B cell (primary cell): ENCODE measurements at regions not wholly inside any gene's neighbourhood (a gene's known extent, or its start where the extent isn't known, plus 50 kb on each side); places are given as distances from the start of the nearest gene placed in this dataset.

ENCODE experiments used
- EZH2 ChIP-seq: IDR thresholded peaks from 2 replicates; pipeline ENCODE4 v1.6.1; 2012; ENCODE audit warnings: borderline replicate concordance, low read depth, mild to moderate bottlenecking, moderate library complexity, low read length; ENCODE audit not compliant: insufficient read depth, poor library complexity, severe bottlenecking
- TF ChIP-seq, protein P1 (sequence below): fragments of 200-600 bp; IDR thresholded peaks from one replicate; pipeline ENCODE4 v1.8.0; 2022; ENCODE audit warnings: antibody characterized with exemption, mild to moderate bottlenecking

DNA sequence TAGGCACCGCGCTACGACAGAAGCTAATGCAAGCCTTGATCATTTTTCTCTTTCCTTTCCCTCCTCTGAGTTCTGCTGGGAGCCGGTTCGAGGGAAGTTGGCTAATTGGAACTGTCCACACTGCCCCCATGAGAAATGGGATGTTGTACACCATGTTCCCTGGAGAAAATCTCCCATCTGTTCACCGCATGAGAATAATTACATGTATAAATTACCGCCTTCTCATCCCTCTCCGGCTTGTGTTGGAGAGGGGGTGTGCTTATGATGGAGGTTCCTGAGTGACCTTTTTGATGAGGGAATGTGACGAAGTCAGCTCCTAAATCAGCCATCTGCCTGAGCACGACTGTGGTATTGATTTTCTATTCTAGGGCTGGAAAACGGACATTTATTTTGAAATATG lies 320.2 kb upstream of the SULF2 start:
- no peak for TF ChIP-seq EZH2
- TF ChIP-seq, protein P1, sequence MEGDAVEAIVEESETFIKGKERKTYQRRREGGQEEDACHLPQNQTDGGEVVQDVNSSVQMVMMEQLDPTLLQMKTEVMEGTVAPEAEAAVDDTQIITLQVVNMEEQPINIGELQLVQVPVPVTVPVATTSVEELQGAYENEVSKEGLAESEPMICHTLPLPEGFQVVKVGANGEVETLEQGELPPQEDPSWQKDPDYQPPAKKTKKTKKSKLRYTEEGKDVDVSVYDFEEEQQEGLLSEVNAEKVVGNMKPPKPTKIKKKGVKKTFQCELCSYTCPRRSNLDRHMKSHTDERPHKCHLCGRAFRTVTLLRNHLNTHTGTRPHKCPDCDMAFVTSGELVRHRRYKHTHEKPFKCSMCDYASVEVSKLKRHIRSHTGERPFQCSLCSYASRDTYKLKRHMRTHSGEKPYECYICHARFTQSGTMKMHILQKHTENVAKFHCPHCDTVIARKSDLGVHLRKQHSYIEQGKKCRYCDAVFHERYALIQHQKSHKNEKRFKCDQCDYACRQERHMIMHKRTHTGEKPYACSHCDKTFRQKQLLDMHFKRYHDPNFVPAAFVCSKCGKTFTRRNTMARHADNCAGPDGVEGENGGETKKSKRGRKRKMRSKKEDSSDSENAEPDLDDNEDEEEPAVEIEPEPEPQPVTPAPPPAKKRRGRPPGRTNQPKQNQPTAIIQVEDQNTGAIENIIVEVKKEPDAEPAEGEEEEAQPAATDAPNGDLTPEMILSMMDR: no peak
